GM18870 (cell line): ENCODE measurements at regions not wholly inside any gene's neighbourhood (a gene's known extent, or its start where the extent isn't known, plus 50 kb on each side); places are given as distances from the start of the nearest gene placed in this dataset.

ENCODE experiments used
- ATAC-seq: cut with Tn5 transposase; IDR thresholded peaks from one replicate; pipeline ENCODE4 v1.9.1; 2021; ENCODE audit warnings: moderate library complexity; ENCODE audit not compliant: unreplicated experiment

DNA sequence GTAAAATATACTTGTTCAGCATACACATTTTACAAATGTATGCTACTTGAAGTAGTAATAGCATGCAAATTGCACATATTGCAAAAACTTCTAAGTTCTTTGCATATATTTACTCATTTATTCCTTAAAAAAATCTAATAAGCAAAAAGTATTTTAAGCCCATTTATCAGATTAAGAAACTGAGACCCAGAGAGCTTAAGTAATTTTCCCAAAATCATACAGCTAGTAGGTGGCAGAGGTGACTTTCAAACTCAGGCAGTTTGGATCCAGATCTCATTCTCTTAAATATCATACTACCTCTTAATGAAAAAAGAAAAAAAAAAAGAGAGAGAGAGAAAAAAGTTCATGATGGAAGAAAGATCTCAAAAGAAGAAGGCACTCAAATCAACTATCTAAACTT is 157.9 kb downstream of the RPS12 start:
- no peak for ATAC-seq

DNA sequence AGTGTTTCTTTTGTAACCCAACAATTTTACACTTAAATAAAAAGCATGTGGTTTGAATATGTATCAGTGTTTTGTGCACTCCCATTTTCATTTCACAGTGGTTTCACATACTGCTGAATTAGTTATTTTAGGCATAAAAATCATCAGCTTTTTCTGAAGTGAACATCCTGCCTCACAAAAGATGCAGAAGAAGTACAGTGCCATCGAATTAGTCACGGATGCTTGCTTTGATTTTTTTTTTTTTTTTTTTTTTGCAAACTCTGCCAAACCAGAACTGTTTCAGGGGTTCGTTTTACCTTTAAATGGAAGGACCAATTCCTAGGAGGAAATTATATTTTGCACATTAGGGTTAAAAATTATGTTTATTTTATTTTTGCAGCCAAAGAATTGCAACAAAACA is 158.6 kb downstream of the RPS12 start:
- no peak for ATAC-seq

DNA sequence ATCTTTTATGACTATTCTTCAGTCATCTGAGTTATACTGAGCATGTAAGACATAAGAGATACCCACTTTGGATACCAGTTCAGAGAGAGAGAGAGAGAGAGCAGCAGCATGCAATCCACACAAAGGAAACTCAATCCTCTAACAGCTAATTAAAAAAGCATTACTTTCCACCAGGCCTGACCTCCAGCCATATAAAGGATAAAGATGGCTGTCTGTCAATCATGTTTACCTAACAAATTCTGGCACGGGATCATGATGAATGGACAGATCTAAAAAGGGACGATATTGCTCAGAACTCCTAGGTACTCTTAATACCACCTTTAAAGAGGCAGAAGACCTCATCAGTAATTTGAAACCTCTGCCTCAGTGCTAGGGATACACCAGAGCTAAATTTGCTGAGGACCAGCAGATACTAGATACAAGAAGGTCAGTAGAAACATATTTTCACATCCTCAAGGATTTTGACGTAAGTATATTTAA is 159.2 kb downstream of the RPS12 start:
- ATAC-seq, result no peak

DNA sequence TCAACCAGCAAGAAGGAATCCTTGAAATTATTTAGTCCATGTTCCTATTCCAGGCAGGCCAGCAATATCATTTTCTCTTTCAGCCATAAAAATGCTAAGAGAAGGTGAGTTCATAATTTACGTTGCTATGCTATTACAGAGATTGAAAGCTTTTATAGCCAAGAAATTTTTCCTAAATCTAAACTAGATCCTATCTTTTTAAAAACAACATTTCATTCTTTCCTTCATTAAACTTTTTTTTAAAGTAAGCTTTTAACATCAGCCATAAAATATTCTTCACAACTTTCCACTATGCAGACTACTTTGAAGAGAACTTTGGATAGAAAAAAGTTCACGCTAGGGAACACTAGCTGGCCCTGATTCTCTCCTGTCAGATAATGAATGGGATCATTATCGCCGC is 159.8 kb downstream of the RPS12 start:
- no peak for ATAC-seq

DNA sequence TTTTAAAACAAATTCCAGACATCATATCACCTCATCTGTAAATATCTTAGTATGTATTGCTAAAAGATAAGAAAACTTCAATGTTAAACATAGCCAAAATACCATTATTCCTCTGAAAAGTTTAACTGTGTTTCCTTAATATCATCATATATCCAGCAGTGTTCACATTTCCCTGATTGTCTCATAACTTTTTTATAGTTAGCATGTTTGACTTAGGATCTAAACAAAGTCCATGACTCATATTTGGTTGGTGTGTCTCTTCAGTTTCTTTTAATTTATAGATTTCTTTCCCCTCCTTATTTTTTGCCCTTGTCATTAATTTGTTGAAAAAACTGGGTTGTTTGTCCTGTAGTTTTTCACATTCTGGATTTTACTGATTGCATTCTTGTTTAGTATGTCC is 163.0 kb downstream of the RPS12 start:
- no peak for ATAC-seq

DNA sequence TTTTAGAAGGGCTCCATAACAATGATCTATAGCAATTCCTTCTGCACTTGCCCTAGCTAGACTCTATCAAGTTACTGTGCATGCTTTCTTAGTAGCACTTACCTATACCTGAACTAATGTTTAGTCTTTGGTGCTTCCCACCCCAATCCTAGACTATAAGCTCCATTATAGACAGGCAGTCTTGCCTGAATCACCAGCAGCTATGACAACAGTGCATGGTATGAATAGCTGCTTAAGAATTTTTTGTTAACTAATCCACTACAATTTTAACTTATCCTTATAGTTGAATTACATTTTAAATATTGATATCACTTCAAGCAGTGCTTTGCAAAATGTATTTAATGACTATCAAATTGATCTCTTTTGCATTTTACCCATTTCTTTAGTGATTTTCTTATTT is 164.3 kb downstream of the RPS12 start:
- ATAC-seq, result no peak

DNA sequence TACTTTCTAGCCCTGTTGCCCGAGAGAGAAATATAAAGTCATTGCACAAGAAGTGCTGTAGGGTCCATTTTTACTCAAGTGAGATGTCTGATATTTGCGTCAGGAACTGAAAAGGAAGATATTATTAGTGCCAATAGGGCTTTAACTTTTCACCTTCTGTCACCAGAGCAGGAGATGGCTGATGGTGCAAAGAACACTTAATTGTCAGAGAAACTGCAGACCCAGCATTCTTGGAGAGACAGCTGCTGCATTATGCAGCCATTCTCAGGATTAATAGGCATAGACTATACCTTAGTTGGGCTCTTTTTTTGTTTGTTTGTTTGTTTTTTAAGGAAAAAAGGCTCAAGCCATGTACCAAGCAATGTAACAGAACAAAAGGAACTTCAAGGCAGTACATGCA is 179.4 kb downstream of the RPS12 start:
- ATAC-seq, result no peak

DNA sequence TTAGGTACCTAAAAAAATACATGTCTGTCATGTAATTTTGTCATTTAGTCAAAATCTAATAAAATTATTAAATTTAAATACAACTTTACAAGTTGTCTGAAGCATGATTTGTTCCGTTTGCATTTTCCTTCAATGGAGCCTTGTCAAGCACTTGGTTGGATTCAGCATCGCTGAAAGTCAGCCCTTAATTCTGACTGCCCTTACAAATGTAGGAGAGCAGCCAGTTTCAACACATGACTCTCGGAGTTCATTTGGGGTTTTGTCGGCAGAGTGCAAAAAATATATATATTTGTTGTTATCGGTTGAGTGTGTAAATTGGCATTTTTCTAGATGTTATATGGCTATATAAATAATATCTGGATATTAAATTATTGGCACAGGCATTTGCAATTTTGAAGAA is 180.6 kb downstream of the RPS12 start:
- no peak for ATAC-seq

DNA sequence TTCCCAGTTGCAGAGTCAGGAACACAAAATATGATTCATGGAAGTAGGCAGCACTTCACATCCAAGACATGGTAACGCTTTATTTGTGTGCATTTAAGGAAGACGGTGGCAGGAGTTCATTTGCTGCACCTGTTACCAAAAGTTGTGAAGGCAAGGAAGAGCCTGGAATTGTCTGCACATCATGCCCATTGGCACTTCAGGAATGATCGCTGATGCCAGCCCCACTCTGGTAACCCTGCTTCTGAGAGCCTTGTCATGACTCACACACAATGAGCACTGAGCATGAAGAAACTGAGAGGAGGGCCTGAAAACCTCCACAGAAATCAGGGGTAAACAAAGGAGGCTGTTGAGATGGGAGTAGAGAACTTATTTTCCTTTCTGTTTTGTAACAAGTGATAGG is 181.1 kb downstream of the RPS12 start:
- no peak for ATAC-seq

DNA sequence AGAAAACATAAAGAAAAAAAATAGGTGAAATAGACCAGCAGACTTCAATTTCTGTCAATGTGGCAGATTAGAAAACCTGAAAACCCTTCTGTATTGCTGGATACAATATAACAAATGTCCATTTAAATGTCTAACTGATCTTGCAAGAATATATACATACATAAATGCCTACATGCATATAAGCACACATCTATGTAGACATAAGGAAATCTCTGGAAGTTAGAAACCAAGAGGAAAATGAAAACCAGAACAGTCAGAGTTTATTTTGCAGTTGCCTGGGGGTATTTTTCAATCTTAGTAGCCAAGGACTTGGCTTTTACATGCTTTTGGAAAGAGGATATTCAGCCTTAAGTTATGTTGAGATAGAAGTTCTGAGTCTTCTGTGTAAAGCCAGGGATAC is 184.0 kb downstream of the RPS12 start:
- ATAC-seq, result no peak

DNA sequence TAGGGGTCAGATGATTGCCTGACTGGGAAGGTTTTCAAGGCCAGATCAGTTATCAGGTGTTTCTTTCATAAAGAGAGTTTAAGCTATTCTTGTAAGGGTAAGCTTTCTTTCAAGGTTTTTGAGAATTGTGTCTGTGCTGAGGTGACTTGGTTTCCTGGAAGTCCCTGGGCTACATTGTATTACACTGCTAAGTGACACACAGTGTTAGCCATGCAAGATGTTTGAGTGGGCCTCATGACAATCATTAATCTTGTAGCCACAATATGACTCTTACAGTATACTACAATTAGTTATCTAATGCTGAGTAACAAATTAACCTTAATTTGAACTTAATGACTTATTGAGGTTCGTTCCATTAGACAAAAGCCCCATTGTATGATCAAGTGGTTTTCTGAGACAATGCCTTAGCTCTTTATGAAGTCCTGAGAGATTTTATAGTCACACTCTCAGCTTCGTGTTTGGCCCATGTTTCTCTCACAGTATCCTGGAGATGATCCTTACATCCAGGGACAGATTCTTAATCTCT is 186.7 kb downstream of the RPS12 start:
- ATAC-seq, result no peak

DNA sequence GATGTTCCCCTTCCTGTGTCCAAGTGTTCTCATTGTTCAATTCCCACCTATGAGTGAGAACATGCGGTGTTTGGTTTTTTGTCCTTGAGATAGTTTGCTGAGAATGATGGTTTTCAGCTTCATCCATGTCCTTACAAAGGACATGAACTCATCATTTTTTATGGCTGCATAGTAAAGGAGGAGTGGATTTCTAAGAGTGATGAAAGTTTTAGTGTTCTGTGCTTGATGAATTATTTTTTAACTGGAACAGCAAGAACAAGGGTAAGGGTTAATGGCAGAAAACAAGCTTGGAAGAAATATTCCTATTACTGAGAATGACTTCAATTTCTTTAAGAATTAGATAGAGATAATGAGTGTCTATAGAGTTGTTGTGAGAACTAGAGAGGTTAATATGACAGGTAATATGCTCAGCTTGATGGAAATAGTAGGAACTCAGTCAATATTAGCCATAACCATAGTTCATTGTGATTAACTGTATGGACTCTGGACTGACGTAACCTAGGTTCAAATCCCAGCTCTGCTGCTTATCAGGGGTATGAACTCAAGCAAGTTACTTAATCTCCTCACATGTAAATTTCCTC is 190.0 kb downstream of the RPS12 start:
- no peak for ATAC-seq

DNA sequence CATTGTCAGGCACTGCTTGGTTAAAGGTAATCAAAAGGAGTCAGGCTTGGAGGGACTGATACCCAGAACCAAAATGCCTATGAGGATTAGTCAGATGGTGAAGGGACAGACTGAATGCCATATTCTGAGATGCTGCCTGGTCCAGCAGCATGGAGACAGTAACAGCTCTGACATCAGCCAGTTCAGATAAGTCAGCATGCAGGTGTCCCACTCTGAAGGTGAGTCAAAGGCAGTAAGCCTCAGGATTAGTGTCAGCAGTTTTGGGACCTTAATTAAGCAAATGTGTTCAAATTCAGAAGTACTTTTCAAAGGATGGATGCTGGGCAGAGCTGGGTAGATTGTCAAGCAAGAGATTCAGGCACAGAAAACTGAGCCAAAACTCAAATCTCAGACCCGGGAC is 198.4 kb downstream of the RPS12 start:
- ATAC-seq, result no peak

DNA sequence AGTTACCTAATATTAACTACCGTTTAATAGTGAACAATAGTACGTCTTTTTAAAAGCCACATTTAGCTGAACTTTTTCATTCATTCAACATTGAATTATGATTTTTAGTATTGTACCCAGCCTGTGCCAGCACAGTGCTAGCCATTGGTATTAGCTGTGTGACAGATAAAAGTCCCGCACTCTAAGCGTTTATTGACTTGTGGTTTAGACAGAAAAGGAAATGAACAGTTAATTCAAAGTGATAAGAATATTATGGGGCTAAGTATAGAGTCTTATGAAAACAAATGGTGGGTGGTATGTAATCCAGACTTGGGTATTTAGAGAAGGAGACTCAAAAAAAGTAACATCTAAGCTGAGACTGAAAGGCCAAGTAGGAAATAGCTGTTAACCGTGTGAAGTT is 202.3 kb downstream of the RPS12 start:
- ATAC-seq, result no peak

DNA sequence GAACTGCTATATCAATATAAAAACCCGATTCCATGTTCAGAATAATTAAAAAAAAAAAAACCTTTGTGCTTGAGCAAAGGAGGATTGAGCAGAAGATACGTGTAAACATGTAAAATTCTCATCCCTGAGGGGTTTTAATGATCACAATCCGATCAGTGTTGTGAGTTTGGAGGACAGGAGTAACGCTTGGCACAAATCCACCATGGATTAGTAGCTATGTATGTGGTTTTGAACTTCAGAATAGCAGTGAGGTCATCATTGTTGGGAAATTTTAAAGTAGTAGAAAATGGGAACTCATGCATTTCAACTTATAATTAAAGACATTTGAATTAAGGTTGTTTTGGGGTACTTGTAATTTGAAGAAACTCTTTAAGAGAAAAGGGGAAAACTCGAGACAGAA is 203.2 kb downstream of the RPS12 start:
- no peak for ATAC-seq

DNA sequence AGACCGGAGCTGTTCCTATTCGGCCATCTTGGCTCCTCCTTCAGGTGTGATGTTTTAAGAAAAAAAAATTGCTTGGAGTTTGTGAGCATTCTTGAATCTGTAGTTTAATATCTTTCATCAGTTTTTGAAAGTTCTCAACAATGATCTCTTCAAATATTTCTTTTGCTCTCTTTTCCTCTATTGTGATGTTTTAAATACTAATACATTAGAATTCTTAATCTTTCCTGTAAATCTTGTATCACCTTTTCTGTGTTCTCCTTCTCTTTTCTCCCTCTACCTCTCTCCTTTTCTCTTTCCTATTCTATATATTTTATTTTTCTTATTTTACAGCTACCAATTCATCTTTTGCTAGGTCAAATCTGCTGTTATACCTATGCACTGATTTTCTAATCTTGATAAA is 212.3 kb downstream of the RPS12 start:
- ATAC-seq, result no peak

DNA sequence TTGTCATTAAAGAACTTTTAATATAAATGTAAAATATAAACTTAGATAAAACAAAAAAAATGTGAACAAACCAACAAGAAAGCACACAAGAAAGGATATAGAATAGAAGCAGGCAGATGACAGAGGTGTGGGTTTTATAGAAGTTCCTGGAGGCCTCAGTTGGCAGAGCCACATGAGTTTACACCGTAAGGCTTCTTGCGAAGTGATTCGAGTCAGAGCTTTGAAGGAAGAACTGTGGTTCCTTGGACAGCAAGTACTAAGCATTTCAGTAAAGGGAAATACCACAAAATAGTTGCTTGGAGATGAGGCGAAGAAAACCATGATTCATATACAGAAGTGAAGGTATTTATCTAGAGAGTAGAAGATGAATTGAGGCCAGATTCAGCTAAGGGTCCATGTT is 207.9 kb upstream of the EYA4 start:
- no peak for ATAC-seq

DNA sequence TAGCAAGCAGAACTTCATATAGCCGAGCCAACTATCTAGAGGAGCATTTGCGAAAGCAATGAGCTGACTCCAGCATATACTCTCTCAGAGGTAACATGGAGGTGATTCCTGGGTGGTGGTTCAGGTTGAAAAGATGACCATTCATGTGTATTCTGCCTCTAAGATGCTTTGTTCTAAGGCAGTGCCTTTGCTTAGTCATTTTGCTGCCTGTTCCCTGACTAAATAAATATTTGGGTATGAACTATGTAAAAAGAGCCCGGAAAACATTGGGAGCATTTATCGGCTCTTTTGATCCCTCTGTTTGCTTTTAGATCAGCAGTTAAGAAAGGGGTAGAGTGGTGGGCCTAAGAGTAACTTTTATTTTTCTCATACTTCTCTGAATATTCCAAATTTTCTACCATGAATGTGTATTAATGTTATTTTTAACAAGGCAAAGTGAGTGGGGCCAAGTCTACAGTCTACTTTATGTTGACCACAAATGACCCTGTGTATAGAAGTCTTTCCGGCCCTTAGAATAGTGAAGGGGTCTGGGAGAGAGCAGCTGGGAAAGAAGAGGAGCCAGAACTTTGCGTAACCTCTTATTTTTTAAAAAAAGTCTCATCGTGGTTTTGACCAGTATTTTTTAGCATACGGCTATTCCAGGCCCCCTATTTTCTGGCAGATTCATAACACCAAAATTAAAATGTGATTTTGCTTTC is 206.5 kb upstream of the EYA4 start:
- ATAC-seq, result no peak

DNA sequence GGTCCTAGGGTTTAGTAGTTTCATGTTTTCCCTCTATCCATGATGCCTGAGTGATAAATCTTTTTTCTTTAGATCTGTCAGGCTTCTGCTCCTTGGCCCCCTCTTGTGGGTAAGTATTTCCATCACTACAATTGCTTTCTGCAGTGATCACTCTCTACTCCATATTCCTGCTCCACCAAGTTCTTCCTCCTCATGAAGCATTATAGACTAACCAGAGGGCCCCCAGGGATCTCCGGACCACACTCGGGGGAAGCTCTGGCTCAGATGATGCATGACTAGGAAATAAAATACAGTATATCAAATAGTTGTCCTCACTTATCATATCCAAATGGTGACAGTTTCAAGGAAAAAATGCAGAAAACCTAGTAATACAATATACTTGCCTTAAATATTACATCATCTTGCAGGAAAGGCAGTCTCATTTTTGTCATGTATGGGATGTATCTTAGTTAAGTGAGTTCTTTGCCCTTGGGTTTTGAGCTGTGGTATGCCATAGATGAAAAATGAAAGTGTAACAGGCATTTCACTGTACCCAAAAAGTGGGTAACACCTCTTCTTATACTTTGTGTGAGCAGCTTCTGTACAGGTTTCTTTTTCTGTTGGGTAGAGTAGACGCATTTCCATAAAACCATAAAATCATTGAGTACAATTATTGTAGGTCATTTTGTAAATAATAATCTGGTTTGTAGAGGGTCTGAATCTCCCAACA is 200.9 kb upstream of the EYA4 start:
- ATAC-seq, result no peak

DNA sequence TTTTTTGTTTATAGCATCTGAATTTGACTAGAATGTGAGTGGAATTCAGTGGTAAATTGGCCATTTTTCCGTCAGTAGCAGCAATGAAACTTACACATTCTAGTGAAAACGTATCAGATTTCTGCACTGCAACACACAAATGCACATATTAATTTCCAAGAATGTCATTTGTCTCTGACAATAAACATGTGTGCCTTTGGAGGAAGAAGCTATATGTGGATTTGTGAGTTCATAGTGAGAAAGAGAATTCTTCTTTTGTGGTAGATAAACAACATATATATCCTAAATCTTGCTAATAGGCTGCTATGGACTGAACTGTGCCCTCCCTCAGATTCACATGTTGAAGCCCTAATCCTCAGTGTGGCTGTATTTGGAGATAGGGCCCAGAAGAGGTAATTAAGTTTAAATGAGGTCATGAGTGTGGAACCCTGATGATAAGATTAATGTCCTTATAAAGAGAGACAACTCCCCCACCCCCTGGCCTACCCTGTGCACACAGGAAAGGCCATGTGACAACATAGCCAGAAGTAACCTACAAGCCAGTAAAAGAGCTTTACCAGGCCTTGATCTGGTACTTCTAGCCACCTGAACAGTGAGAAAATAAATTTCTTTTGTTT is 200.2 kb upstream of the EYA4 start:
- no peak for ATAC-seq

DNA sequence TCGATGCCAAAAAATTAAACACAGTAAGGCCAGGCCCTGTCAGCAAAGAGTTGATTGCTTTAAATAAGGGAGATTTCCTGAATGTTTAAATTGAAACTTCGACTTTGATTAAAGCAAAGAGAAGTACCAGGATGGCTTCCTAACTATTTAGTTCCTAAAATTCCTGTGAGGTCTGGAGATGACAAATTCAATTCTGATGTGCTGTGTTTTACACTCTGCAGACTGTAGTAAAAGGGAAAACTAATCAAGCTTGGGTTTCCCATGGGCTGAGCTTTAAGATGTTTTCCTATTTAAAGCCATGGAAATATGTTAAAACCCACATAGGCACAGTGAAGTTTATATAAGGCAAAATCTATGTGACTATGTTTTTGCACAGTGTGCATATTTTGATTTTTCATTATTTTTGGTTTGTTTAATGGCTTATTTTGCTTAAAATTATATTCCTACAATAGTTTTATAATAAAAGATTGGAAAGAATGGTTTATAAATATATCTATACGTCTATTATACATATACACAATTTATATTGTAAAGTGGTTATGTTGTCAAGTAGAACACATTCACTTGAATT is 198.5 kb upstream of the EYA4 start:
- ATAC-seq, result no peak
